GM19468 (cell line): ENCODE measurements at regions not wholly inside any gene's neighbourhood (a gene's known extent, or its start where the extent isn't known, plus 50 kb on each side); places are given as distances from the start of the nearest gene placed in this dataset.

ENCODE experiments used
- ATAC-seq: cut with Tn5 transposase; IDR thresholded peaks from one replicate; pipeline ENCODE4 v1.9.1; 2021; ENCODE audit warnings: mild to moderate bottlenecking, moderate library complexity, moderate number of reproducible peaks; ENCODE audit not compliant: unreplicated experiment; ENCODE audit errors: extremely low read depth

GRCh38 chr15:69647142-69647513 is 194.5 kb downstream of the RPLP1 start:
- ATAC-seq: no peak

GRCh38 chr15:69648212-69648611 is 195.6 kb downstream of the RPLP1 start:
- no peak for ATAC-seq

- no peak for ATAC-seq
Observed at GRCh38 chr15:69648775-69649735, 196.4 kb downstream of the RPLP1 start.

- no peak for ATAC-seq
Observed at GRCh38 chr15:69652293-69652692, 199.7 kb downstream of the RPLP1 start.

GRCh38 chr15:69652751-69653305 is 200.2 kb downstream of the RPLP1 start:
- ATAC-seq: no peak

GRCh38 chr15:69653306-69653705 is 200.7 kb downstream of the RPLP1 start:
- ATAC-seq: no peak

GRCh38 chr15:69653846-69654245 is 201.2 kb downstream of the RPLP1 start:
- no peak for ATAC-seq

GRCh38 chr15:69656271-69657030 is 203.8 kb downstream of the RPLP1 start:
- ATAC-seq: no peak

- ATAC-seq: no peak
Observed at GRCh38 chr15:69657626-69658025, 205.0 kb downstream of the RPLP1 start.

GRCh38 chr15:69658411-69658945 is 205.9 kb downstream of the RPLP1 start:
- ATAC-seq: no peak

GRCh38 chr15:69659454-69660050 is 206.9 kb downstream of the RPLP1 start:
- no peak for ATAC-seq

- no peak for ATAC-seq
Observed at GRCh38 chr15:69660114-69660513, 207.5 kb downstream of the RPLP1 start.

GRCh38 chr15:69660658-69661405 is 208.2 kb downstream of the RPLP1 start:
- no peak for ATAC-seq

- ATAC-seq: no peak
Observed at GRCh38 chr15:69661446-69661845, 208.8 kb downstream of the RPLP1 start.

- ATAC-seq: no peak
Observed at GRCh38 chr15:69661871-69662644, 209.4 kb downstream of the RPLP1 start.

- ATAC-seq: no peak
Observed at GRCh38 chr15:69662645-69663000, 210.0 kb downstream of the RPLP1 start.

- no peak for ATAC-seq
Observed at GRCh38 chr15:69663441-69663840, 210.8 kb downstream of the RPLP1 start.

GRCh38 chr15:69663982-69664381 is 211.4 kb downstream of the RPLP1 start:
- no peak for ATAC-seq
